SHP77 (cell line): ENCODE measurements at regions not wholly inside any gene's neighbourhood (a gene's known extent, or its start where the extent isn't known, plus 50 kb on each side); places are given as distances from the start of the nearest gene placed in this dataset.

Experiments used
- DNase-seq, 2 experiments: peaks; one replicate each; lab custom pipeline; 2025; lab: John Stamatoyannopoulos, UW

DNA sequence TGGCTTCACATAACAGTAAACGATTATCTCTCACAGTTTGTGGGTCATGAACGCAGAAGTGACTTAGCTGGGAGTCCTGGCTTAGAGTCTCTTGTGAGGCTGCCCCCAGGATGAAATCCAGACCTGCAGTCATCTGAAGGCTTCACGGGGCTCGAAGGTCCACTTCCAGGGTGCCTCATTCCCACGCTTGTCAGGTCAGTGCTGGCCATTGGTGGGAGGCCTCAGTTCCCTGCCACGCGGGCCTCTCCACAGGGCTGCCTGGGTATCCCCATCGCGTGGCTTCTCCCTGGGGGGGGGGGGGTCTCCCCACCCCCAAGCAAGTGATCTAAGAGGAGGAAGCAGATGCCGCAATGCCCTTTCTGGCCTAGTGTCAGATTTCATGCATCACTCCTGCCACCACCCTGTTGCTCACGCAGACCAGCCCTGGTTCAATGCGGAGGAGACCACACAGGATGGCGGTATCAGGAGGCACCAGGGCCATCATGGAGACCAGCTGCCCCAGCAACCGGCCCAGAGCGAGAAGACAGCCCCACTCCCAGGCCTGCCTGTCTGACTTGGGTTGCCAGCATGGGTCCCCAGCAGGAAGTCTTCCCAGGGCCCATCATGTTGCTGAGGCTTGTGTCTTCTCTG is 77.3 kb upstream of the CDH5 start:
- DNase-seq: no peak

- no peak for DNase-seq
Observed at GRCh38 chr16:66287926-66288325, 78.6 kb upstream of the CDH5 start.

DNA sequence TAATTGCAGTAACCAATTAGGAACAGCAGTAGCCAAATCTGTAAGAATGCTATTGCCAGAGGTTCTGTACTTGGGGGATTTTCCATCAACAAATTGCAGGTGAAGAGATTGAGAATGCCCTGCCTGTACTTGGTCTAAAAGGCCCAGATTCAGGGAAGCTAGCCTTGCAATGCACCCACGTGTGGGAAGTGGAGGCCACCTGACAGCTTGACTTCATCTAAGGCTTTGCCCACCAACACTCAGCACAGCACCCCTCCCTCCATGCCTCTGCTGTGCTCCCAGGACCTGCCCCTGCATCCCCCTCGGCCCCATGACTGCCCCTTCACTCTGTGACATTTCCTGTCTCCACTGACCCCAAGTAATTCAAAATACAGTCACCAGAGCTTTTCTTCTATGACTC is 79.1 kb upstream of the CDH5 start:
- DNase-seq: no peak

DNA sequence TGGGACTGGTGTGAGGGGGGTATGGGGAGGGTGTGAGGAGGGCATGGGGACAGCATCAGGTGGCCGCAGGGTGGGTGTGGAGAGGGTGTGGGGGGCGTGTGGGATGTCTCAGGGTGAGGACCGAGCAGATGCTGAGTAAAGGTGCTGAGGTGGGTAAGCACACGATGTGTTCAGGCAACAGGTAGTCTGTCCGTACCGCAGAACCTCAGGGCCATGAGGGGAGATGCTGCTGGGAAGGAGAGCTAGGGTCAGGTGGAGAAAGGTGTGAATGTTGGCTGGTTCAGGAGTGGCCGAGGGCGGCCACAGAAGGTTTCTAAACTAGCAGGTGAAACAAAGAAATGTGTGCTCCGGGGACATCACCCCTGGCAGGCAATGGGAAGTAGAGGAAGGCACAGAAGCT is 80.0 kb upstream of the CDH5 start:
- DNase-seq: no peak

GRCh38 chr16:66278604-66279262 is 87.8 kb upstream of the CDH5 start:
- DNase-seq: no peak

GRCh38 chr16:66278111-66278531 is 88.4 kb upstream of the CDH5 start:
- no peak for DNase-seq

GRCh38 chr16:66277311-66278070 is 89.0 kb upstream of the CDH5 start:
- no peak for DNase-seq

DNA sequence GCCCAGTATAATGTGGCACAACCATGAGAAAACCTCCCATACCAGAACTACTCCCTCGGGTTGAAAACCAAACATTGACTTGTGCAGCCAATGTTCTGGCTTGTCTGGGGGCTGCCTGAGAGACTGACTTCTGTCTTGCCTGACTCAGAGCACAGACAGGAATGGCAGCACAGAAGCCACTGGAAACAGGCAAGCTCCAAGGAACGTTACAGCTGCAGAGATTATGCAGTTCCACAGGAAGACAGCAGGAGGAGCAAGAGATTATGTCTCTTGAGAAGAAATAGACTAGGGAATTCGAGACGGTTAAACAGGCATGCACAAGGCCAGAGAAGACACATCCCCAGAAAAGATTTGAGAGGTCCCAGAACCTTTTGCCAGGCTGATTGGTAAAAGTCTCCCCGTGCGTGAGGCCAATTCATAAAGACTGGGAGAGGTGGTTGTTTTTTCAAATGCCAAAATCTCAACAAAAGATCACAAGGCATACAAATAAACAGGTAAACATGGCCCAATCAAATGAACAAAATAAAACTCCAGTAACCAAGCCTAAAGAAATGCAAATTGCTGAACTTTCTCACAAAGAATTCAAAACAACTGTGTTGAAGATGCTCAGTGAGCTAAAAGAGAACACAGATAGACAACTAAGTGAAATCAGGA is 90.6 kb upstream of the CDH5 start:
- peak; percentile 58 to 66 for DNase-seq

DNA sequence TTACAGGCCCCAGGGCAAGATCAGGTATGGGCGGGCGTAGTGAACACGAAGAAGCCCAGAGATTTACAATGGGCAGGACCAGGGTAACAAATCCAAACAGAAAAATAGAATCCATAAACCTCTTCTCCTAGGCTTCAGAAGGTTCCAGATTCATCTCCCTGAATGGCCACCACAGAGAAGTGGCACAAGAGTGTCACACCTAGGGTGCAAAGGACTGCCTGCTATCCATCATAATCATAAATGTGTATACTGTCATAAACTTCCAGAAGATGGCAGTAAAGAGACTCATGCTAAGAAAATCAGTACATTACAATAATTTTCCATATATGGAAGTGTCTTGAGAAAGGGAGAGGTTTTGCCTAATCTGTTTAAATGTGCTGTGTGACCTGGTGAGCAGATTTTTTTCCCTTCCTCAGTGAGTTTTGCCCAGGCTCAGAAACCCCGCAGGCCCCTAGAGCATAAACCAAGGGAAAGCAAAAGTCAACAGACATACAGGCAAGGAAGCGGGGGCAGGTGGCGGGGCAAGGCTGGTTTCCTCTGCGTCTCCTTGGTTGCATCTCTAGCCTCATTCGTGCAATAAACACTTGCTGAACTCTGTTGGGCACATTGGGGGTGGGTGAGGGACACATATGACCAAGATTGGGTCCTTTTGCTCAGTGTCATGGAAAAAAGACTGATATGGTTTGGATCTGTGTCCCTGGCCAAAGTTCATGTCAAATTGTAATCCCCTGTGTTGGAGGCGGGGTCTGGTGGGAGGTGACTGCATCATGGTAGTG is 92.0 kb upstream of the CDH5 start:
- peak; percentile 1 to 6 for DNase-seq

DNA sequence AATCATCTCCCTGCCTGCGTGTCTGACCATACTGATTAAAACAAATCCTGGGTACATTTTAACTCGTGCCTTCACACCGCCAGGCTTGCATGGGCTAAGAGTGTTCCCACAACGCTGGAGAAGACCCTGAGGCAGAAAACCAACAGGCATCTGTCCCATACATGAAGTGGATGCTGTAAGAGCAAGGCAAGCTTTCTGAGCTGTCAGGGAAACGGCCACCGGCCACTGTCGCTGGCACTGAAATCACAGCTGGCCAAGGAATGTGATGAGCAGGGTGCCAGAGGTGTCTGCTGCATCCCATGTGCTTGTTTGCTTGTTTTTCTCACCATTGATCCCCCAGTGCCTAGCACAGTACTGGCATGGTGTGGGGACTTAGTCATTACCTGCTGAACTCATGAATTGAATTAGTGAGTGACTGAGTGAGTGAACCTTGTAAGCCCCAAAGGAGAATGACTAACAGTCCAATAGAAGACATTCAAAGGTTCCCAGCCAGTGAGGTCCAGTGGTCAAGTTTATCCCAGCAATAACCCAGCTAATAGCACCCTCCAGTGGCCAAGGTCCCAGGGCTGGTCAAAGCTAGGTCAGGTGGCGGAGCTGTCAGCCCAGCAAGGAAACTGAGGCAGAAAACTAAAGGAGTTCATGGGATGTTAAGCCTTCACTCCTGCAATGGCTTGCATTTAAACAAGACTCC is 92.7 kb upstream of the CDH5 start:
- DNase-seq: peak in 1 of 2 experiments; percentile 7

DNA sequence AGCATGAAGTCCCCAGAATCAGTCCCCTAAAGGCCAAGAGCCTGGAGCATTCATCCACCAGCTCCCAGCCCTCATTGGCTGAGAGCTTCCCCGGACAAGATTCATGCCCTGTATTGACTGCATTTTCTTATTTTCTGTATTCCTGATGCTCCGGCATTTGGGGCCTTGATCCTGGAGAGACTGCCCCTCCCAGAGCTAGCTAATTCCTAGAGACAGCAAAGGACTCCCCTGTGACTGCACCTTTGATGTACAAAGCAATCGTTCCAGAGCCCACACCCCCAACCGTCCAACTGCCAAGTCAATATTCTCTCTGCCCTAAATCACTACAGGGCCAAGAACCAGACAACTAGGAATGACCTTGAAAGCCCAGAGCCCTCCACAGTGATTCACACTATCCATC is 93.4 kb upstream of the CDH5 start:
- no peak for DNase-seq

- no peak for DNase-seq
Observed at GRCh38 chr16:66272461-66272860, 94.0 kb upstream of the CDH5 start.

DNA sequence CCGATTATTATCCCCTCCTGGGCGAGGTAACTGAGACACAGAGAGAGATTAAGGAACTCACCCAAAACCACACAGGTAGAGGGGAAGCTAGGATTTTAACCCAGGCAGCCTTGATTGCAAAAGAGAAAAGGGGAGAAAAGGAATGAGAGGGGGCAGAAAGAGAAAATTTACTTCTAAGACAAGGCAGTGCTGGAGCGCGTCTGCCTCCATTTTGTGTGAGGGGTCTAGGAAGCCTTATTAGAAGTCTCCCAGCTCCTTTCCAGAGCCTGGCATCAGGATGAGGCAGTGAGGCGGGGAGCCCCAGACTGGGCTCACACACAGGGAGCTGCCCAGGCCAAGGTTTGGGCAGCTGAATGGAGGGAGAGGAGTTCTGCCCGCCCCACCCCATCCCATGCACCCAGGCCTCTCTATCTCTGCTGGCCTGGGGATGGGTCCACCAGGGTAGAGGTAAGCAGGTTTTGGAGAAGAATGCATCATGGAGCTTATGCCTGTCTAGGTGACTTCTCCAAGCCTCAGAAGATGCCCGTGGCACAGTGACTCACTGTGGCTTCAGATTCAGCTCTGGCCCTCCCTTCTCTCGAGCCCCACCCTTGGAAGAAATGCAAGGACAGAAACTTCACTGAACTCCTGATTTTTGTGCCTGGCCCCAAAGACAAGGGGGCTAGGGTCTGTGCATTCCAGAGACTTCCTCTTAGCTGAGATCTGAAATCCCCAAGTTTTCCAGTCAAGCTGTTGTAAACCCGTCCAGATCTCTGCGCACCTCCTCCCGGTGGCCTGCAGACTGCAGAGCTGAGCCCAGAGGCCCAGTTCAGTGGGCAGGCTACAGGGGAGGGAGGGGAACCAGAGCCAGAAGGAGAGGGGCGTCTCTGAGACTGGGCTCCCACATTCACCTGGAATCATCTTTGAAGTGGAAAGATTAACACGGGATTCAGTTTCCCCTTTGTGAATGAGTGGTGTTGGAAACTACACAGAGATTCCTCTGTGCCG is 95.1 kb upstream of the CDH5 start:
- no peak for DNase-seq

DNA sequence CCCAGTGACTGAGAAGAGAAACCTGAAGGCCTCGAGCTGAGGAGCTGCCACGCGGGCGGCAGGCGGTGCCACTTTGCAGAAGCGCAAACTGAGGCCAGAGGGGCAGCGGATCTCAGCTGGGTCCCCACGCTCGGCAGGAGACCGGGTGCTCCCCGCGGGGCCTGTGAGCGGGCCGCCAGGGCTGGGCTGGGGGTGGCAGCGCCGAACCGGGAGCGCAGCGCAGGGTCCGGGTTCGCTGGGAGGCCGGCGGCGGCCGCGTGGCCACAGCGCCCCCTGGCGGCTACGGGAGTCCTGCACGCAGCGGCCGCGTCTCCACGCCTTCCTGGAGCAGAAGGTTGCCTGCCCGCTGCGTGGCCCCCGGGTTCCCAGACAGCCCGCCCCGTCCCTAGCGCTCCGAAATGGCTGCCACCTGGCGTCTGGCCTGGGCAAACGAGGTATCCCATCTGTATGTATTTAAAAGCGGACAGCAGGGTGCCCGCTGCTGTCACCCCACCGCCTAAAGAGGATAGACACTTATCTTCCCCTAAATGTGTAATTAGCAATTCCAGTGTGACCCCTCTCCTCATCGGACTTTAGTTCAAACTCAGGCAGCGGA is 96.1 kb upstream of the CDH5 start:
- DNase-seq: peak; percentile 39 to 67

DNA sequence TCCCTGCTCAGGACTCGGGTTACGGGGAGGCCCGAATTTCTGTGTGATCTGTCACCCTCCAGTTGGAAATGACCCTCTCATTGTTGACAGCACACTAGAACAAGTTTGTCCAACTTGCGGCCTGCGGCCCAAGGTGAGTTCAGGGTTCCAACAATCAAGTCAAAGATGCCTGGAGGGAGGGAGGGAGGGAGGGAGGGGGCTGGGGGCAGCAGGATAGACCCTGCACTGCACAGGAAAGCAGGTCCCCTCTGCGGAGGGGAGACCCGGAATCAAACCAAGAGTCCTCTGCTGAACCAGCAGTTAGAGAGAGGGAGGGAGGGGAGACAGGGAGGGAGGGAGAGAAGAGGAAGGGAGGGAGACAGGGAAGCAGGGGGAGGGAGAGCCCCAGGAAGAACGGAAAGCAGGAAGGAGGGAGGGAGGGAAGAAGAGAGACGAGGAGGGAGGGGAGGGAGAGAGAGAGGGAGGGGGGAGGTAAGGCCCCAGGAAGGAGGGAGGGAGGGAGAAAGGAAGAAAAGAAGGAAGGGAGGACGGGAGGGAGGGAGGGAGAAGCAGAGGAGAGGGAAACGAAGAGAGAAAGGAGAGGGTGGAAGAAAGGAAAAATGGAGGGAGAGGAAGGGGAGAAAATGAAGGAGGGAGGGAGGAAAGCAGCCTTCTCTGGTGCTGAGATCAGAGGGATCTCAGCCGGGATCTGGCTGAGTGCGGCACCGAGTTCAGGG is 96.7 kb upstream of the CDH5 start:
- no peak for DNase-seq

DNA sequence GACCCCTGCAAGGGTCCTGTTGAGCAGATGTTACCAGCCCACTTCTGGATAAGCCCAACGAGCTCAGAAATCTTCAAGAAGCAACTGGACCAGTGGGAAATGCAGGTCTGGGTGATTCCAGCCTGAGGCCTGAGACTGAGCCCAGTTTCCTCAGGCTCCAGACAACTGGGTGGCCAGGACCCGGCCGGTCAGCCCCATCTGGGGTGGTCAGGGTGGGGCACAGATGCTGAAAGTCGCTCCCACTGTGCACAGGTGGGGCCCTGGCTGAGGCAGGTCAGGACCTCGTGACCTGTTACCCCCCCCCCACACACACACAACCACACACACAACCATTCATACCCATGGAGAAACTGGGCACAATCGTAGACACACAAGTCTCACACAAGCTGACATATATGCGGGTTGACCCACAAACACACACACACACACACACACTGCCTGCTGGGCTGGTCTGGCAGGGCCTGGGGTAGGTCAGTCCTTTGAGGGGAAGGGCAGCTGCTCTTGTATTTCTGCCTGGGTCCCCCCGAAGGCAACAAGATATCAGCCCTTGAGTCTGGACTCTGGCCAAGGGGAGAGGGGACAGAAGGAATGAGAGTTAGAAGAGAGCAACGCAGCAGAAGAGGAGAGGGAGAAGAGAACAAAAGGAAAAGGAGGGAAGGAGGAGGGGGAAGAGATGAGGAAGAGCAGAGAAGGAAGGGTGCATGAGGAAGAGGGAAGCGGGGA is 99.0 kb upstream of the CDH5 start:
- no peak for DNase-seq

- DNase-seq: no peak
Observed at GRCh38 chr16:66266436-66267291, 99.8 kb upstream of the CDH5 start.
